RWPE1 (cell line): ENCODE measurements at regions not wholly inside any gene's neighbourhood (a gene's known extent, or its start where the extent isn't known, plus 50 kb on each side); places are given as distances from the start of the nearest gene placed in this dataset.

Source experiments
- CTCF ChIA-PET: fragments of 350-600 bp; sonication (Branson Sonifier 250); formaldehyde crosslinking; extraction: SDS; loops from one replicate; lab custom pipeline; 2021; lab: Yijun Ruan, JAX
- POLR2A ChIA-PET: fragments of 400-600 bp; formaldehyde crosslinking; extraction: SDS; loops from one replicate; lab custom pipeline; 2020; ENCODE audit warnings: antibody characterized with exemption; ENCODE audit not compliant: low non-redundant PET; lab: Yijun Ruan, JAX
- DNase-seq: peaks from one replicate; pipeline ENCODE4 v3.0.0; 2012; ENCODE audit warnings: low spot score
- H3K27ac ChIP-seq: fragments of 450-650 bp; 2 replicates; pipeline ENCODE4 v1.5.1; 2017
- TF ChIP-seq, protein P1 (sequence below): fragments of 450-650 bp; conservative IDR thresholded peaks from 2 replicates; pipeline ENCODE4 v1.5.1; 2017; ENCODE audit warnings: low read depth, mild to moderate bottlenecking

DNA sequence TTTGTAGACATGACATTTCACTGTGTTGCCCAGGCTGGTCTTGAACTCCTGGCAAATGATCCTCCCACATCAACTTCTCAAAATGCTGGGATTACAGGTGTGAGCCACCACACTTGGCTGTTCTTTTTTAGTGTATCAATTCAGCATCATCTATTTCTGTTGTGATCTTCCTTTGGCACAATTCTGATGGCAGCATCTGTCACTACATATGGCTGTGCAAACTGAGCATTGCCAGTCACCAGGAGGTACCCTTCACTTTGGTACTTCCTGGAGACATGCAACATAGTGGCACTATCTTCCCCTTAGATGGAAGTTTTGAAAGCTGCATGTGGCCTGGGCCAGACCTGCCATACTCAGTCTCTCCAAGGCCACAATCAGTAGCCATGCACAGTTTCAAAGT is 467.1 kb upstream of the TMPO start:
- TF ChIP-seq, protein P1, sequence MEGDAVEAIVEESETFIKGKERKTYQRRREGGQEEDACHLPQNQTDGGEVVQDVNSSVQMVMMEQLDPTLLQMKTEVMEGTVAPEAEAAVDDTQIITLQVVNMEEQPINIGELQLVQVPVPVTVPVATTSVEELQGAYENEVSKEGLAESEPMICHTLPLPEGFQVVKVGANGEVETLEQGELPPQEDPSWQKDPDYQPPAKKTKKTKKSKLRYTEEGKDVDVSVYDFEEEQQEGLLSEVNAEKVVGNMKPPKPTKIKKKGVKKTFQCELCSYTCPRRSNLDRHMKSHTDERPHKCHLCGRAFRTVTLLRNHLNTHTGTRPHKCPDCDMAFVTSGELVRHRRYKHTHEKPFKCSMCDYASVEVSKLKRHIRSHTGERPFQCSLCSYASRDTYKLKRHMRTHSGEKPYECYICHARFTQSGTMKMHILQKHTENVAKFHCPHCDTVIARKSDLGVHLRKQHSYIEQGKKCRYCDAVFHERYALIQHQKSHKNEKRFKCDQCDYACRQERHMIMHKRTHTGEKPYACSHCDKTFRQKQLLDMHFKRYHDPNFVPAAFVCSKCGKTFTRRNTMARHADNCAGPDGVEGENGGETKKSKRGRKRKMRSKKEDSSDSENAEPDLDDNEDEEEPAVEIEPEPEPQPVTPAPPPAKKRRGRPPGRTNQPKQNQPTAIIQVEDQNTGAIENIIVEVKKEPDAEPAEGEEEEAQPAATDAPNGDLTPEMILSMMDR = no peak
- ChIA-PET CTCF (no interaction called here), POLR2A (no interaction called here)
- no peak overlapping the region for H3K27ac ChIP-seq
- DNase-seq = no peak

DNA sequence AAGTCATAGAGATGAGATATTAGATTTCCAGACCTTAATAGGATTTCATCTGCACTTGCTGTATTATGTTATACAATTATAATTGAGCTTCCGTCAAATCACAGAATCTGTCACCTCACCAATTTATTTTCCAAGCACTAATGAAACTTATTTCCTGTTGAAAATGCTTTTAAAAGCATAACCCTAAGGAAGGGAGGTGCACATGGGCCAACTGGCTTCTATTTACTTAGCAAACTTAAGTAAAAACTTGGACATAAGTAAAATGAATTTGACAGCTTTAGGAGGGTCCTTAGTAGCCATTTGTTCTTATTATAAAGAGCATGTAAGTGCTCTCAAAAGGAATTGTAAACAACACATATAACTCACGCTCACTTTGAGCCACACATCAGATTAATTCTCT is 462.2 kb upstream of the TMPO start:
- TF ChIP-seq, protein P1 = no peak
- CTCF ChIA-PET = no interaction called here
- POLR2A ChIA-PET = no interaction called here
- DNase-seq = no peak
- no peak overlapping the region for H3K27ac ChIP-seq

DNA sequence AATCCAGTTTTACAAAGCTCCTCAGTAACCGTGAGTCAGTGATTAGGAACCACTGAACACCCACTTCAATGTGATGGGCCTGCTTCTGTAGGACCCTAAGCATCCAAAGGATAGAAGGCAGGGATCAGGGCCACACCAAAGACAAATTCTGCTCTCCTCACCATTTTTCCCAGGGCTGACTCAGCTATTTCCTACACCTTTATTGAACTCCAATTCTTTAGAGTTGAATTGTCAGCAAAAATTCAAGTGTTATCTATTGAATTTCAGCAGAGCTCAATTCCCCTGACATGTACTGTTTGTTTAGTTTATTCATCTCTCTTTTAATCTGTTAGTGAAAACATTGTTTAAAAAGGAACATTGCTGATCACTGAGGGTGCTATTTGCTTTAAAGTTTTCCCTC is 457.7 kb upstream of the TMPO start:
- no peak for DNase-seq
- ChIA-PET POLR2A (no interaction called here), CTCF (interaction anchor here (0.5 to 1.0 kb wide), 2 partner anchors 12 to 749 kb away, joined by 3 to 4 read pairs; no protein-coding TSS in a partner anchor)
- no peak overlapping the region for H3K27ac ChIP-seq
- TF ChIP-seq, protein P1 = no peak

DNA sequence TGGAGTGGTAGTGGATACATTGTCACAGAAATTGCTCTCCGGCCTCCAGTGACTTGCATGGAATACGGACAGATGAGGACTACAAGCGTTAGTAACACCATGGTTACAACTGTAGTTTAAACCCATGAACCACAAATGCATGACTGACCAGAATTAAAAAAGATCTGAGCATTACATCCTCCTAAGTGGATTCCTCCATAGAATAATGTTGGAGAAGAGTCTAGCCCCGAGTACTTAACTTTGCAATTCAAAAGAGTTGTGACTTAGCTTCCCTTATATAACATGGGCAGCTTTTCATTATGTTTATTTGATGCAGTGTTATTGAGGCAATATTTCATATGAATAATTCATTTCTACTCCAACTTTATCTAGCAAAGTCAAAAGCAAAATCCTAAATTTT is 457.2 kb upstream of the TMPO start:
- TF ChIP-seq, protein P1 = no peak
- no peak overlapping the region for H3K27ac ChIP-seq
- no peak for DNase-seq
- POLR2A ChIA-PET = no interaction called here
- CTCF ChIA-PET = interaction anchor here (0.5 to 1.0 kb wide), 2 partner anchors 12 to 750 kb away, joined by 3 to 4 read pairs; no protein-coding TSS in a partner anchor

DNA sequence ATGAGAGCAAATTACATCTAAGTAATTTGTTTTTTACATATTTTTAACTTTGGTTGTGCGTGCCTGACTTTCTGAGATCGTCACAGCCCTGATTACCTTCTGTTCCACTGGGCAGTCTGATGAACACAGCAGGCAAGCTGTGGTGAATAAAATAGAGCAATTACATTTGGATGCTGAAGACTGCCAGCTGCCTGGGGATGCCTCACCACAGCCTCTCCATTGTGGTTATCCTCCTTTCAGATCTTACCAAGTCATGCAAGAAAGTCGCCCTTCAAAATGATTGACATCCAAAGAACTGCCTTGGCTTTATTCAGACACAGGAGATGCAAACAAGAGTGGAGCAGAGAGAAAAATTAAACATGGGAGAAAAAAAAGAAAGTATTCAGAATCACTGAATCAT is 456.6 kb upstream of the TMPO start:
- DNase-seq = no peak
- TF ChIP-seq, protein P1 = no peak
- ChIA-PET CTCF (interaction anchor here (0.8 kb wide), 1 partner anchor 111 kb away, joined by 3 read pairs; no protein-coding TSS in a partner anchor), POLR2A (no interaction called here)
- H3K27ac ChIP-seq = no peak overlapping the region

DNA sequence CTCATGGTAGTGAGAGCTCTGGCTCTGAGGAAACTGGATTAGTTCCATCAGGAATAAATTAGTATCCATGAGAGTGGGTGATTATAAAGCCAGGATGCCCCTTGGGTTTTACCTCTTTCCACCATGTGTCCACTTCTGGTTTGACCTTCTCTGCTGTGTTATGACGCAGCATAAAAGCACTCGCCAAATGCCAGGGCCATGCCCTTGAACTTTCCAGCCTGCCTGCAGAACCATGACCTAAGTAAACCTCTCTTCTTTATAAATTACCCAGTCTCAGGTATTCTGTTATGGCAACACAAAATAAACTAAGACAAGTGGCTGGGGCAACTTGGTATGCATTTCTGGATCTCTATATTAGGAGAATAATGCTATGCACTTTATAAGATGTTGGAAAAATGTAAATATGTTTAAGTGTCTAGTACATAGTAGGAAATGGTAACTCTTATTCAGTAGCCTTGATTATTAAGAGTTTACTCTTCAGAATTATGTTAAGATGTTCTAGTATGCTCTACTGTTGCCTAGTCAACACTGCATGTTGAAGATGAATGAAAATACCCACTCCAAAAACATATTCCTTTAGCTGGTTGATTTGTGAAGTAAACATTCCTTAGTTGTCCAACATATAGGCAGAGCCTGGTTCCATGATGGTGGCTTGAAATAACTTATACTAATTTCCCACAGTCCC is 455.6 kb upstream of the TMPO start:
- no peak overlapping the region for H3K27ac ChIP-seq
- POLR2A ChIA-PET = no interaction called here
- CTCF ChIA-PET = interaction anchor here (0.8 kb wide), 1 partner anchor 112 kb away, joined by 3 read pairs; no protein-coding TSS in a partner anchor
- DNase-seq = no peak
- TF ChIP-seq, protein P1 = no peak
